ENCODE measurements at regions not wholly inside any gene's neighbourhood (a gene's known extent, or its start where the extent isn't known, plus 50 kb on each side); places are given as distances from the start of the nearest gene placed in this dataset.

- TF ChIP-seq CTCF (IDR thresholded peaks at IDR 0.05) (no peak), POLR2A (IDR thresholded peaks at IDR 0.05) (no peak)
Observed at GRCh38 chr6:106778943-106779342, 149.6 kb downstream of the QRSL1 start.
